Right ventricle myocardium superior (tissue), 1 donor: ENCODE measurements at regions not wholly inside any gene's neighbourhood (a gene's known extent, or its start where the extent isn't known, plus 50 kb on each side); places are given as distances from the start of the nearest gene placed in this dataset.
A peak's percentile ranks its signal among the peaks of the same experiment; 100 is the strongest.

Experiments used
- ATAC-seq: fragments of 200-7000 bp; cut with Tn5 transposase; one replicate; pipeline ENCODE4 v1.9.1; 2020; ENCODE audit warnings: mild to moderate bottlenecking; ENCODE audit not compliant: poor library complexity
- DNase-seq: peaks from one replicate; pipeline ENCODE4 v3.0.0-alpha.2; 2020
- intact Hi-C: fragments of 100-400 bp; cut with DNase I; formaldehyde crosslinking; loops from one replicate; pipeline ENCODE4 v1.11.2; 2022
- donor health status: DM: no; HTN: yes; CAD: no; lungs with severe emphysema.

DNA sequence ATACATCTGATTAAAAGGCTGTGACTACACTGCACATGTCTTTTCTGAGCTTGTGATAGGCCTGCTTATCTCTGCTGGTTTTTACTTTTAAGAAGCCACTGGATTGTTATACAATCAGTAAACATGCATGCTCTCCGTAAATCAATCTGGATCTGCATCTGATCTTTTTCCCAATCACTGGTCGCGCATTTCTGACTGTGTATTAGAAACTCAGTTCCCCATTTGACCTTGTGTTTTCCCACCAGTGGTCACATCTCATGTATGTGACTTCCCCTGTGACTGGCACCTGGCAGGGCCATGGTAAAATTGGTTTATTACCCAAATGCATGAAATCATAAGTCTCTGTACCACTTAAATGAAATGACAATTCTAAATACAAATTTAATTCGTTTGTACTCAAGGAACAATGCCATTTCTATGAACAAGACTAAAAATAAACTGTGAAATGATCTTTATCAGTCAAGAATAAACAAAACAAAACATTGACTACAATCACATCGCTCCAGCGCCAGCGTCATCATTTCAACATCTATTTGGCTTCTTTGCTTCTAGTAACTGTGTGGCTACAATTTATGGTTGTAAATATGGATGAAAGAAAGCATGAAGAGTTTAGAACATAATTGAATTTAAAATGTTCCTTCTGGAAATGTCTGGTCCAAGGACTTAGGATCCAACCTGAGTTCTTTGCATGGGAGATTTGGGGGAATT is 396.6 kb upstream of the TRIB2 start:
- ATAC-seq (no peak), DNase-seq (no peak)
- intact Hi-C loops = loop anchor here (5.0 kb wide), 1 partner anchor 458 kb away; no protein-coding TSS in a partner anchor

DNA sequence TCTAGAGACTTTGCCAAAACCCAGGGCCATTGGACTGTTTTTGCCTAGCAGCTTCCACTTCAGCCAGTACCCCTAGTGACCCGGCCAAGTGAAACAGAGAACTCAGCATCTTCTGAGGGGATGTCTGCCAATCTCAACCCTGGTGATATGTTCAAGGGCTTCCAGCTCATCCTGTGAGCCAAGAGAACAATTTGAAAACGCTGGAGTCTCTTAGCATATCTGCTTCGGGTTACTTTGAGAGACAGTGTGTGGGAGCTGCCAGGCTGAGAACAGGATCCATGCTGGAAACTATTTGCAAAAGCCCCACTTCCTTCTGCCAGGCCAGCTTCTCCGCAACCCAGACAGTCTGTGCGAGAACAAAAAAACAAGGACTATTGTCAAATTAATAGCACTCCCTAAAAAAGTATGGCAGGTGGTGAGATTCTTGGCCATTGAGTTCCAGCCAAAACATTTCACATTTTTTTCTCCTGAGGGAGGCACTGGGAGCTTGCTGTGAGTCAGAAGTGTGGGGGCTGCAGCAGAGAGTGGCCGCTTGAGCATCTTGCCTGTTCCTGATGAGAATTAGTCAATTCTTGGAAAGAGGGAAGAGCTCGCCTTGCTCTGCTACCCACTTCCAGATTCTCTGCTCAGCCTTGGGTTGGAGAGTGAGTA is 395.6 kb upstream of the TRIB2 start:
- DNase-seq (peak; percentile 66), ATAC-seq (peak; percentile 86)
- intact Hi-C loops = loop anchor here (5.0 kb wide), 1 partner anchor 459 kb away; no protein-coding TSS in a partner anchor

DNA sequence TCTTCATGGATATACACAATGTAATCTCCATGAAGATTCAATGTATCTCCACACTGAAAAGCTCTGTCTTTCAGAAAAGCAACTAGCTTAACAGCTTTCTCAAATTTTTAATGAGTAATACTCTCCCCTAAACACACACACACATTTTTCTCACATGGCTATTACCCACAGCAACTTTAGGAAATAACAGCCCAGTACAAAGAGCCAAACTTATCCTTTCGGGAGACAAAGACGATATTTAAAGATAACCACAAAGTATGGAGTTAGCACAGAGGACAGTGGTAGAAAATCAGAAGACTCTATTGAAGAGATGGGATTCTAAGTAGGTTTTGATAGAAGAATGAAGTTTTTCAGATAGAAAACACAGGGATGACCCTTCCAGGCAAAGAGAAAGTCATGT is 394.9 kb upstream of the TRIB2 start:
- ATAC-seq (no peak), DNase-seq (no peak)
- intact Hi-C loops = loop anchor here (5.0 kb wide), 1 partner anchor 460 kb away; no protein-coding TSS in a partner anchor

DNA sequence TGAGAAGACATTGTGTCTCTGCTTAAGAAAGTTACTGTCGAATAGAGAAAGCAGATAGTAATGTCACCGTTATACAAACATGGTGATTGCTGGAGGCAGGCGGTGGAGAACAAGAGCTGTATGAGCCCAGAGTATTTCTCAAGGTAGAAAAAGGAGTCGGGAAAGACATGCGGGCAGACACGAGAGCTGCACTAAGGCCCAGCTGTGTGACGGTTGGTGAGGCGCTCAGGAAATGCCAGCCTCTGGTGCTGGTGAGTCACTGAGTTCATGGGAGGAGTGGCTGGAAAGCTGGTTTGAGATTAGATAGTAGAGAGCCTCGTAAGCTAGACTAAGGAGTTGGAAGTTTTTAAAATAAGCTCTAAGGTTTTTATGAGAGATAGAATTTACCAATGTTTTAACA is 390.9 kb upstream of the TRIB2 start:
- DNase-seq (no peak), ATAC-seq (no peak)
- intact Hi-C loops = no loop called here

DNA sequence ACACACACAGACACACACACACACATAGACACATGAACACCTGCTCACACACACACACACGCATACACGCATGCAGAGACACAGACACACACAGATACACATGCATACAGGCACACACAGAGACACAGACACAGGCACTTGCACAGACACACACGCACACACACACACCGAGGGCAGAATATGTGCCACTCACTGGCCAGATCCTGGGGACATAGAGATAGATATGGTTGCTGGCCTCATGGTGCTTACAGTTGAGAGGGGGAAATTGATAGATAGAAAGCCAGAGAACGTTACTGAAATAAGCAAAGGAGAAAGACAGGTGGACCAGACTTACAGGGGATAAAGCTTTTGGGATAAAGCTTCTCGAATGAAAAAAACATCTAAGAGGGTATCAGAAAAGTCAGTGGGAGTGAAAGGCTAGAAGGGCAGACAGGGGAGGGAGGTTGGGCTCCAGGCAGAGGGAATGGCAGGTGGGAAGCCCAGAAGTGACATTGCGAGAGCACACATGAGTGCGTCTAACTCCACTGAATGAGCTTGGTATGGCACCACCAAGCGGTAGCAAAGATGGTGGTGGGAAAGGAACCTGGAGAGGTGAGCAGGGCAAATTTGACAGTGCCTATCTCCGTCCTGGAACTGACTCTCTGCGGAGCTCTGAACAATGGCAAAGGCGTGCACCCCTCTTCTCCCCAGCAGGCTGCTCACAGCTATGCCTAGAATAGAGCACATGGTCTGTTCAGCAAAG is 390.1 kb upstream of the TRIB2 start:
- intact Hi-C loops = no loop called here
- peak; percentile 27 for DNase-seq
- peak; percentile 78 for ATAC-seq

DNA sequence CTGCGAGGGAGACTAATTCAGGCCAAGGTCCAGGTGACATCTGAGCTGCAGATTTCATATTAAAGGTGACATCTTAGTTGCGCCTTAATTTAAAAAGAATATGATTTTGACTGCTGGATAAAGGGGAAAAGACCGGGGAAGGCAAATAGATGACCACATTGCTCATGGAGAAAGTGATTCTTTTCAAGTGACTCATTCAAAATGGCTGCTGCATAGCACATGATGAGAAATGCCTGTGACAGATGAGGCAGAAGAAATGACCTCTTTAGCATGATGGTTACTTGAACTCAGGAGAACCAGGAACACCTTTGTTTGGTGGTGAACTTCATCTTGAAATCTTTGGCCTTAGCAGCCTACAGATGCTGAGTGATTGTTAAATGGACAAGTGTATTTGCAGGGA is 385.8 kb upstream of the TRIB2 start:
- ATAC-seq (no peak), DNase-seq (no peak)
- intact Hi-C loops = no loop called here

DNA sequence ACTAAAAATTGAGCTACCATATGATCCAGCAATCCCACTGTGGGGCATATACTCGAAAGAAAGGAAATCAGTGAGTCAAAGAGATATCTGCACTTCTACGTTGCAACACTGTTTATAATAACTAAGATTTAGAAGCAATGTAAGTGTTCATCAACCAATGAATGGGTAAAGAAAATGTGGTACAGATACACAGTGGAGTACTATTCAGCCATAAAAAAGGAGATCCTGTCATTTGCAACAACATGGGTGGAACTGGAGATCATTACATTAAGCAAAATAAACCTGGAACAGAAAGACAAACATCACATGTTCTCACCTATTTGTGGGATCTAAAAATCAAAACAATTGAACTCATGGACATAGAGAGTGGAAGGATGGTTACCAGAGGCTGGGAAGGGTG is 385.0 kb upstream of the TRIB2 start:
- ATAC-seq (no peak), DNase-seq (no peak)
- intact Hi-C loops = no loop called here

DNA sequence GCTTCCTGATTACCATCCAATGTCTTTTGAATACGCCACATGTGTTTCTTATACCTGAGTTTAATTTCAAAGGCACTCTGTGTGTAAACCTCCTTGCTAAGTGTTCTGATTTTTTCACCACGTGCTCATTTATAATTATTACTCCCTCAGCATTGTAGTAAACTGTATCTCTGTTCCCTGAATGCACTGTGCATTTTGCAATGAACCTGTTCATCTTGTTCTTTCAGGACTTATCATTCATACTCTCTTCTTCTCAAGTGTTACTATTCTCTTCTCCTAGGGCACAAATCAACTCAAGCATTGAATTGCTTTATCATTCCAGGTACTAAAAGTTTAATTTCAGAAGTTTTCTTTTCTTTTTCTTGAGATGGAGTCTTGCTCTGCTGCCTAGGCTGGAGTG is 383.4 kb upstream of the TRIB2 start:
- no peak for DNase-seq
- intact Hi-C loops = no loop called here
- ATAC-seq = no peak

DNA sequence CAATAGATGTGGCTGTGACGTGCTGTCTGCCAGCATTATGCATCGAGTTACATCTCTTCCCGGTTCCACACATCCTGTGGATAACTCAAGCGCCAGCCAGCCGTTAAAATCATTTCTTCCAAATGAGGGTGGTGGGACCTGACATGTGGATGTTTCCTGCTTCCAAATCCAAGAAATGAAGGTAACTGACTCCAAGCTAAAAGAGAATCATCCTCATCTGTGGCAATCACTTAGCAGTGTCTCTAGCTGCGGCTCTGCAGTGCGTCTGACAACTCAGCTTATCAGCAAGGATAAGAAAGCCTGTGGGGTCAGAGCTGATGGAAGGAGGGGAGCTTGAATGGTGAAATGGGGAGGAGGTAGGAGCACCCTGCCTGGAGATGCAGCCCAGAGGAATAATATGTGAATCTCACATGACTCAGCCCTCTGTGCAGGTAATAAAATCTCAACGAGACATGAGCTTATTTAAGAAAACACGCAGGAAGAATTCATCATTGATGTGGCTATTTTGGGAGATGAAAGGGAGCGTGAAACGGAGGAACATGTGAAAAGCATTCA is 382.2 kb upstream of the TRIB2 start:
- no peak for DNase-seq
- intact Hi-C loops = no loop called here
- no peak for ATAC-seq

DNA sequence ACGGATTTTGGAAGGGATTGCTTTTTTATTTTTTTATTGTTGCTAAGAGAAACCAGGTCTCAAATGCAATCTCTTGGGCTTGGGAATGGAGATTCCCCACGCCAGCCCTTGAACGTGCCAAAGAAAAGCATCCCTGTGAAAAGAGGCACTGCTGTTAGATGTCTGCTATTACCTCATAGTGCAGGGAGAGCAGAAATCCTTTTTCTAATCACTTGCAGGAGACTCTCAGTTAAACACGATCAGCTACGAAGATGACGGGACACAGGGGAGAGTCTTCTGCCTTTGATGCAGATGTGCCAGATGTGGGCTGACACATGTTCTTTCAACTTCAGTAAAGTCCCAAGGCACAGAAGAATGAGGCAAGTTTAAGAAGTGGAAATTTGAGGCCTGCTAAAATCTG is 381.6 kb upstream of the TRIB2 start:
- intact Hi-C loops = no loop called here
- ATAC-seq = no peak
- DNase-seq = no peak

DNA sequence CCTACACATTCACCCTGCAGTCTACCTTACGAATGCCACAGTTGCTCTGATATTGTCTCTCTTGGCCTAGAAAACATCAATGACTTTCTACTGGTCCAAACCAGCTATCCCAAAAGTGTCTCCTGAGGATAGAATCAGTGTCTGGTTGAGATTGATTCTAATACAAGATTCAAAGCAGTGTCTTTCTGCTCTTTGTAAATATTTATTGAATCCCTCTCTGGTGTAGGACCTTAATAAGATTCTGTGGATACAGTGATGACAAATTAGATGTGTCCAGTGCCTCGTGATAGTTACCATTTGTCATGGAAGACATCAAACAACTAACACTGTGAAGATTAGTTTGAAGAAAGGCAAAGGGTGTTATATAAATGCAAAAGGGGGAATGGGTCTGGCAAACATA is 380.7 kb upstream of the TRIB2 start:
- intact Hi-C loops = no loop called here
- no peak for ATAC-seq

DNA sequence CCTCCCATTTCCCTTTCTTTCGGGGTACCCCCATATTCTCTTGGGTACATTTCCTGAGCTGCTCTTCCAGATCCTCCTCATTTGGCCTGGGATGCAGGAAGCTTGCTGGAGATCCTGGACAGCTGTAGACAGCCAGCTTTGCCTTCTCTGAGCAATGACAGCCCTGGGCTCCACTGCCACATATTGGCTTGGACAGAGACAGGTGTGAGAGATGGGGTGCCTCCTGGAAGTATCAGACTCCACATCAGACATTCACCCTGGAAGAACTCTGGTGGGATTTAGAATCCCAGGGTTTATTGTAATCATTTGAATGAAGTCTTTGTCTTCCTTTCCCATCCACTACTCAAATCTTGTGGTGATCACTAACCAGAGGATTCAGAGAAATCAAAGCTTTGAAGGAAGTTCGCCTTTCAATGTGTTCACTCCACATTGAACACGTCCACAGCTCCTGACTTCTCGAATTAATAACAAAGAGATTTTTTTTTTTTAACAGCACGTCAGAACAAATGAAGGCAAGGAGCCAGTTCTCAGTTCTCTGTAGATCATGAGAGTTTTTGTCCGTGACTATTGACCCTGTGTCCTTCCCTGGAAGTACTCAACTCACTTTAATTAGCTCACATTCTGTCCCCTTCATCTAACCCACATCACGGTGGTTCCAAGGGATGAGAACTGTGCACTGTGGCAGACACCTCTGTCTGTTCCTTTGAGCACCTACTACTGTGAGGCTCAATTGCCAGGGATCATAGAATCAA is 377.6 kb upstream of the TRIB2 start:
- DNase-seq = no peak
- intact Hi-C loops = no loop called here
- ATAC-seq = no peak

More for the DNA sequence above, 380.7 kb upstream of the TRIB2 start:
- DNase-seq = no peak

DNA sequence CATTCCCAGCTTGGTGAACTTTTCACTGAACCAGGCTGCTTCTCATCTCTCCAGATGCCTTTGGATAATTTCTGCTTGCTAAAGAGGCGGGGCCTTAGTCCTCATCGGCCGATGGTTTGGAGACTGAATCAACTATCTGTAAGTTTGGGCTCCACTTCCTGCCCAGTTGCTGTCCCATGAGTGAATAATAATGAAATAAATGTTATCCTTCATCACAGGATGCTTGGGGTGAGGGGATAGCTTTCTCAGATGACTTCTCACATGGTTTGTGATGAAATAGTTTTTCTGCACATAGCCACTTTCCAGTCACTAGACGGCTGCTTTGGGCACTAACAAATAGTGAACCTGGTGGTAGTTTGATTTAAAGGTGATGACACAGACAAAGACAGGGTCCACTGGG is 376.6 kb upstream of the TRIB2 start:
- DNase-seq (no peak), ATAC-seq (no peak)
- intact Hi-C loops = no loop called here

DNA sequence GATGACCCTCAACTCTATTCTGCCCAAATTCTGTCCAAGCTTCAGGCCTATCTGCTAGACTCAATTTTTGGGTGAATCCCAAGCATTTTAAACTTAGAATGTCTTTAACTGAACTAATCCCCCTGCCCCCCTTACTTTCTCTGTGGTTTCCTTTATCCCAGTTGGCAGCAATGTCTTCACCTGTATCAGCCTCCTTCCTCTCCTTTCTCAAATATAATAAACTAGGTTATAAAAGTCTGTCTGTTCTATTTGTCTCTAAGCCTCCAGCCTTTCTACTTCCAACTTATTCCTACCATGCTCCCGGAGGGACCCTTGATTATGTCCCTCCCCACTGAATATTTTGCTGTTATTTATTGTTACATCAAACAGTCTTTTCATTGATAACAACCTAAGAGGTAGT is 375.5 kb upstream of the TRIB2 start:
- intact Hi-C loops = no loop called here
- ATAC-seq = no peak
- no peak for DNase-seq

DNA sequence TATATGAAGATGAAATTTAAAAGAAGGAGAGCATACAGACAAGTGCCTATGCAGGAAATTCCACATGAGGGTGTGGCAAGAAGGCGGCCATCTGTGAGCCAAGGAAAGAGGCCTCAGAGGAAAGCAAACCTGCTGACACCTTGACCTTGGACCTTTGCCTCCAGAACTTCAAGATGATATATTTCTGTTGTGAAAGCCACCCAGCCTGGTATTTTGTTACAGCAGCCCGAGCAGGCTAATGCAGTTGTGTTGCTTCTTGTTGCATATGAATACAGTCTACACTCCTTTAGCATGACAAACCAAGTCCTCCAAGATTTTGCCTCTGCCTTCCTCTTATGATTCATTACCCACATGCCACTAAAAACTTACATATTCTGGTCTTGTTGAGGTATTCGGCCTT is 374.8 kb upstream of the TRIB2 start:
- intact Hi-C loops = no loop called here
- no peak for ATAC-seq
- no peak for DNase-seq

DNA sequence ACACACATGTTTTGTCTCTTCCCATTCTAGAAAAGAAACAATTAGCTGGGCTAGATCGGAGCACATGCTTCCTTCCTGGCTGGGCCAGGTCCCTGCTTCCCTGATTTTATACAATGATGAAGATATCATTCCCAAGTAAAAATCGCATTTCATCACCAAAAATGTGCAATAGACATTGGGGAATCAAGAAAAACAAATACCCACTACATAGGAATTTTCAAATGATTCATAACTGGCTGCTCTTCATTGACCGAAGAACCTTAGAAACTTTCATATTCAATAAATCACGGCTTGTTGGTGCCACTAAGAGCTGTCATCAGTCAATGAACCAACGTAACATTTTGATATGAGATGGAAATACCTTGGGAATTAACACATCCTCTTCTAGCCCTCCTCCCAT is 373.6 kb upstream of the TRIB2 start:
- DNase-seq (no peak), ATAC-seq (no peak)
- intact Hi-C loops = no loop called here

DNA sequence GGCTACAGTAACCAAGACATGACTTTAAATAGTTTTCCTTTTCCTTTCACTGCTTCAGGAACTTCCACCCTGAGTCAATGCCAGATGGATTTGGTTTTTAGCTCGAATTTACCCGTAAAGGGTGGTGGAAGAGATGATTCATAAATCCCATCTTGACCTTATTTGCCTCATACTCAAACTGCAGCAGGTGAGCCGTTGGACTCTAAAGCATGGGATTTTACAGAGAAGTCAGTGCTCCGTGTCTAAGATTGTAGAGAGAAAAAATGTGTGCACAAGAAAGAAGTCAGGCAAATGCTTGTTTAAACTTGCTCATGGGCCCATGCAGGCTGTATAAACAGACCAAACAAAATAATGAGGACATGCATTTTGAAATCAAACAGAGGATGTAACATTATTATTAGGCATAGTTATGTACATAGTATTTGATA is 369.7 kb upstream of the TRIB2 start:
- DNase-seq (no peak), ATAC-seq (no peak)
- intact Hi-C loops = no loop called here

DNA sequence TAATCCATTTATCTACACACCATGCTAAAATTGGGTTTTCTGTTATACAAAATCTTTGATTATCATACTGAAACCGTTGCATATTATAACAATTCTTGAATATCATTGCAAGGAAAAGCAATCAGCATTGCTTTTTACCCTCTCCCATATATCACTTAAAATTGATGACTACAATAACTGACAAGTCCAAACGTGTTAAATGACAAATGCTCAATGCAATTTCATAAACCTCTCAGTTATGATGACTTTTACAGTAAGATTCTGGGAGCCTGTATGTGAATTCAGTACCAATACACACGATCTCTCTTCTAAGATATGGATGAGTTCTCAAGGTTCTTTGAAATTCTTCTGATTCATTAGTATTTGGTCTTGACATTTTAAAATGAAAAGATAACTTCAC is 368.5 kb upstream of the TRIB2 start:
- DNase-seq (no peak), ATAC-seq (no peak)
- intact Hi-C loops = no loop called here

DNA sequence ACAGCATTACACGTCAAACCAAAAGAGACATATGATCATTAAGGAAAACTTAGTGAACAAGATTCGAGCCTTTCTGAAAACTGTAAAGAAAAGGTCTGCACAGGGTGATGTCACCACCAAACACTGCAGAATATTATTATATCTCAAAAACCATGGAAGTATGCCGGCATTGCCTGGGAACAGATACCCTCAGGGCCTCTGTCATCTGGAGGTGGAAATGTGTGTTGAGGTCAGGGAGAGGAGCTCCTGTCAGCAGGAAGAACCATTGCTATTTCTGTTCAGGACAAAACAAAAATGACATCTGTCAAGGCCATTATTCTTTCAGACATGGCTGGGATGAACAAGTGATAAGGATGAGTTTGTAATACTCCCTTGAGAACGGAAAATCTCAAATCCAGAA is 365.9 kb upstream of the TRIB2 start:
- ATAC-seq (no peak), DNase-seq (no peak)
- intact Hi-C loops = no loop called here
